ENCODE measurements at regions not wholly inside any gene's neighbourhood (a gene's known extent, or its start where the extent isn't known, plus 50 kb on each side); places are given as distances from the start of the nearest gene placed in this dataset.

DNA sequence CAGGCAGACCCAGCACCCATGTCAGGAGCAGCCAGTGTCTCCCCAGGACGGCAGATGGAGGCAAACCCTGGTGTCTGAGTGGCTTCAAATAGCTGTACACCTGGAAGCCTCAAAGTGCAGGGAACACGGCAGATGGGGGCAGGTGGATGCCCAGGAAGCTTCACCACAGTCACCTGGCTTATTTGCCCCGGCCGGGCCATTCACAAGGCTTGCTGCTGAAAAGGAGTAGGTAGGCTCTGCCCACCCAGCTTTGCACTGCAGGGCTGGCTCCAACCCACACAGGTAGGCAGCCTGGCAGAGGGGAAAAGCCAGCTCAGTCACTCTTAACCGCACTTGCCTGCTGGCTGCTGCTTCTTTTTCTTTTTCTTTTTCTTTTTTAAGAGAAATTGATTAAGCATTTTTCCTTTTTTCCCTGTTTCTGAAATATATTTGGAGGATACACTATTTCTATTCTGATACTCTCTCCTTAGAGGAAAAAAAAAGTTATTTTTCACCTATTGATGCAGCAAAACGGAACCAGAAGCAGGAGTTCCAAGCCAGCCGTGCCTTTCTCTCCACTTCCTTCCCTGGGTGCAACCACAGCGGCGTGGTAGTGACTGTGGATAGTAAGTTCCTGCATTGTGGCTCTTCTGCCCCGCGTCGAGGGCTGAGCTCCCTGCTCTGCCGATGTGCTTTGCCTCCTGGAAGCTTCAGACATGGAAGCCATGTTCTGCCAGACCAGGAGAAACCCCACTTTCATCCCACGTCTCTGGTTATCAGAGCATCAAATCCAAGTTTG, 118.3 kb downstream of the KLF6 start:
- Histone ChIP-seq H3K9me3 (no peaks in the 10 kb centered on the region), H4K20me1 (no peaks in the 10 kb centered on the region), H3K4me1 (peaks cover 44% of the 10 kb centered on the region), H3K27ac (peak overlapping the region; percentile 35; the same call in 1 of the 2 replicates), H3K36me3 (no peaks in the 10 kb centered on the region), H3K4me3 (no peak overlapping the region), H3K4me2 (peak overlapping the region; percentile 77), H3K27me3 (no peaks in the 10 kb centered on the region), H3K9ac (no peak overlapping the region; the same call in 1 of the 2 replicates)
- no peak for TF ChIP-seq Cebpa-rat (IDR thresholded peaks at IDR 0.05)

DNA sequence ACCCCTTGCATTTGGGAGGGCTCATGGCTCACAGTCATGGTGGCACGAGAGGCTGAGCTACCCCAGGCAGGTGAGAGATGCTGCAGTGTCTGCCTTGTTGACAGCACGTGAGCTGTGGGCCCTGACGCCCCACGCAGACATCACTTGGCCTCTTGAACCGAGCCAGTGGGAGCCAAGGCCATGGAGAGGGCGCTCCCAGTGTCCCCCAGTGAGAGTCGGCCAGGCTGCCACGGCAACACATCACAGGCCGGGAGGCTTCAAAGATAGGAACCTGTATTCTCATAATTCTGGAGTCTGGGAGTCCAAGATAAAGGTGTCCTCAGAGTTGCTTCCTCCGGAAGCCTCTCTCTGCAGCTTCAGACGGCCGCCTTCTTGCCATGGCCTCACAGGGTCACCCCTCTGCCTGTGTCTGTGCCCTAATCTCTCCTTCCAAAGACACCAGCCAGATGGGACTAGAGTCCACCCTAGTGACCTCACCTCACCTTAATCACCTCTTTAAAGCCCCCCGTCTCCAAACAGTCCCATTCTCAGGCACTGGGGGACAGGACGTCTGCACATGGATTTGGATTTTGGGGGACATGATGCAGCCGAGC, 119.6 kb downstream of the KLF6 start:
- H4K20me1 ChIP-seq: no peaks in the 10 kb centered on the region
- H3K9ac ChIP-seq: no peak overlapping the region
- H3K9me3 ChIP-seq: no peaks in the 10 kb centered on the region
- peaks cover 44% of the 10 kb centered on the region for H3K4me1 ChIP-seq
- no peaks in the 10 kb centered on the region for H3K36me3 ChIP-seq
- H3K4me2 ChIP-seq: no peak overlapping the region
- no peak for TF ChIP-seq Cebpa-rat (IDR thresholded peaks at IDR 0.05)
- H3K27me3 ChIP-seq: no peaks in the 10 kb centered on the region
- no peak overlapping the region for H3K4me3 ChIP-seq
- no peak overlapping the region for H3K27ac ChIP-seq

DNA sequence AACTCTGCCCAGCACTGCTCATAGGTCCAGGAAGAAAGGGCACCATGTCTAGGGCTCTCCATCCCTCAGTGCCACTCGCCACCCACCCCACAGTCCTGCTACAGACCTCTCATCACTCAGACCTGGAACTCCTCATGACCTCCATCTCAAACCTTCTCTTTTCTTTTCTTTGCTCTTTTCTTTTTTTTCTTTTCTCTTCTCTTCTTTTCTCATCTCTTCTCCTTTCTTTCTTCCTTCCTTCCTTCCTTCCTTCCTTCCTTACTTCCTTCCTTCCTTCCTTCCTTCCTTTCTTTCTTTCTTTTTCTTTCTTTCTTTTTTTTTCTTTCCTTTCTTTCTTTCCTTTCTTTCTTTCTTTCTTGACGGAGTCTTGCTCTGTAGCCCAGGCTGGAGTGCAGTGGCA, 122.2 kb downstream of the KLF6 start:
- no peak overlapping the region for H3K27ac ChIP-seq
- TF ChIP-seq Cebpa-rat (IDR thresholded peaks at IDR 0.05): no peak
- H3K4me1 ChIP-seq: peaks cover 28% of the 10 kb centered on the region
- no peaks in the 10 kb centered on the region for H3K27me3 ChIP-seq
- H3K9me3 ChIP-seq: no peaks in the 10 kb centered on the region
- H3K4me3 ChIP-seq: no peak overlapping the region
- no peaks in the 10 kb centered on the region for H3K36me3 ChIP-seq
- H4K20me1 ChIP-seq: no peaks in the 10 kb centered on the region
- H3K4me2 ChIP-seq: no peak overlapping the region
- no peak overlapping the region for H3K9ac ChIP-seq

DNA sequence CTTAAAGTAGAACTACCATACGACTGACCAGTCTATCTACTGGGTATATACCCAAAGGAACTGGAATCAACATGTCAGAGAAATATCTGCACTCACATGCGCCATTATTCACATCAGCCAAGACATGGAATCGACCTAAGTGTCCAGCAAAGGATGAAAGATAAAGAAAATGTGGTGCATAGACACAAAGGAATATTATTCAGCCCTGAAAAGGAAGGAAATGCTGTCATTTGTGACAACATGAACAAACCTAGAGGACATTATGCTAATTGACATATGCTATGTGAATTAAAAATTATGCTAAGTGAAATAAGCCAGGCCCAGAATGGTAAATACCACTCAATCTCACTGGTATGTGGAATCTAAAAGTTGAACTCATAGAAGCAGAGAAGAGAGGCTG, 123.7 kb downstream of the KLF6 start:
- no peak overlapping the region for H3K27ac ChIP-seq
- H3K4me2 ChIP-seq: no peak overlapping the region
- H3K4me3 ChIP-seq: no peak overlapping the region
- no peaks in the 10 kb centered on the region for H3K9me3 ChIP-seq
- H3K4me1 ChIP-seq: peaks cover 13% of the 10 kb centered on the region
- no peaks in the 10 kb centered on the region for H4K20me1 ChIP-seq
- TF ChIP-seq Cebpa-rat (IDR thresholded peaks at IDR 0.05): no peak
- H3K9ac ChIP-seq: no peak overlapping the region
- no peaks in the 10 kb centered on the region for H3K27me3 ChIP-seq
- H3K36me3 ChIP-seq: no peaks in the 10 kb centered on the region

DNA sequence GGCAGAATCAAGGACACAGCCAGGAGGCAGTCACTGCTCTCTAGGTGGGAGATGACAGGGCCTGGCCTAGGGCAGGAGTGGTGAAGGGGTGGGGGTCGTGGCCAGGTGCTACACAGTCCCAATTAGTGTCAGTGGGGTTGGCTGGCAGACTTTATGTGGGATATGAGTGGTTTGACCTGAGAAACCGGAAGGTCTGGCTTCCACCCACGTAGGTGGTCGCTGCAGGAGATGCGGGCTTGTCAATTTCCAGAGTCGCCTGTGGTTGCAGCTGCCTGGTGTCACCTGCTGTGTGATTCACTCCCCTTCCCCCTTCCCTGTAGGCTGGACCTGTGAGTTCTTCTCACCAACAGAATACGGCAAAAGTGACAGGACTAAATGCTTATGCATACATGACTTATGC, 124.3 kb downstream of the KLF6 start:
- Histone ChIP-seq H3K9ac (no peak overlapping the region), H3K27me3 (no peaks in the 10 kb centered on the region), H3K4me3 (no peak overlapping the region), H3K27ac (no peak overlapping the region), H3K4me1 (peaks cover 13% of the 10 kb centered on the region), H3K9me3 (no peaks in the 10 kb centered on the region), H3K36me3 (no peaks in the 10 kb centered on the region), H3K4me2 (no peak overlapping the region), H4K20me1 (no peaks in the 10 kb centered on the region)
- no peak for TF ChIP-seq Cebpa-rat (IDR thresholded peaks at IDR 0.05)

DNA sequence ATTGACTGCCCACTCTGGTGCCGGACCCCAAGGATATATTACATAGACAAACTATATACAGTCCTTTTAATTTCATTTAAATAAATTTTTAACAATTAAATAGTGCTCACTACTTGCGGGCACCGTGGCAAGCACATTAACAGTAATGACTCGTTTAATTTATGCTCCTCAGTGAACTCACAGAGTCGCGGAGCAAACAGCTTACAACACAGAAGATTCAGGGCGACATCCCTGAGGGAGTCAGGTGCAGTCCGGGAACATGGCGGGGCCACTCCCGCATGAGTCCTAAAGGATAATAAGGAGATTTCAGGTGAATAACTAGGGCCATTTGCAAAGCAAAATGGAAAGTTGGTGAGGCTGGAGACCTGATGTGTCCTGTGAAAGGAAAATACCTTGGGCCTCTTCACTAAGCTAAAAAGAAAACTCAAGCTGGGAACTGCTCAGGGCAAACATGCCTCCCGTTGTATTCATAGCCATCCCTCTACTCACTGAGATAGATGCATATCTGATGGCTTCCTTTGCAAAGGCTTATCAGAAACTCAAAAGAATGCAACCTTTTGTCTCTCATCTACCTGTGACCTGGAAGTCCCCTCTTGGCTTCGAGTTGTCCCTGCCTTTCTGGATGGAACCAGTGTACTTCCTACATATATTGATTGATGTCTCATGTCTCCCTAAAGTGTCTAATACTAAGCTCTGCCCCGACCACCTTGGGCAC, 125.6 kb downstream of the KLF6 start:
- no peak for TF ChIP-seq Cebpa-rat (IDR thresholded peaks at IDR 0.05)
- Histone ChIP-seq H3K27ac (no peak overlapping the region), H3K4me2 (no peak overlapping the region), H3K36me3 (no peaks in the 10 kb centered on the region), H3K4me3 (no peak overlapping the region), H4K20me1 (no peaks in the 10 kb centered on the region), H3K9me3 (no peaks in the 10 kb centered on the region), H3K4me1 (peaks cover 24% of the 10 kb centered on the region), H3K9ac (no peak overlapping the region), H3K27me3 (no peaks in the 10 kb centered on the region)

DNA sequence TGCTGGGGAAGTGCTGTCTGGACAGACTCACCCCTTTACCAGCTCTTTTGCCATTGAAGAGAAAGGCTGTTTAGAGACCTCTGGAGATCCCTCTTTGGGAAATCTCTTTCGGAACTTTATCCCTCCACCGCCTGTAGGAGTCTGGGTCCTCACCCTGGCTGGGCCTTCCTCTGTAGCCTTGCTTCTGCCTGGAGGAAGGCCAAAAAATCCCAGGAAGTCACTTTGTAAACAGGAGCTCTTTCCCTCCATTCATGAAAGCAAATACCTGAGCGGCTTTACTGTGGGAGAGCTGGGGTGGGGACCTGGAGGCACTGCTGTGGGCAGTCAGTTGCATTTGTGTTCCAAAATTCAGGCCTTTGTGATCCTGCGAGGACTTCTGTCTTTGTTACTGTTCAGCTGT, 126.2 kb downstream of the KLF6 start:
- no peaks in the 10 kb centered on the region for H4K20me1 ChIP-seq
- no peak for TF ChIP-seq Cebpa-rat (IDR thresholded peaks at IDR 0.05)
- no peak overlapping the region for H3K4me3 ChIP-seq
- H3K9me3 ChIP-seq: no peaks in the 10 kb centered on the region
- no peak overlapping the region for H3K9ac ChIP-seq
- H3K4me1 ChIP-seq: peaks cover 24% of the 10 kb centered on the region
- no peaks in the 10 kb centered on the region for H3K27me3 ChIP-seq
- no peak overlapping the region for H3K27ac ChIP-seq
- no peaks in the 10 kb centered on the region for H3K36me3 ChIP-seq
- no peak overlapping the region for H3K4me2 ChIP-seq

DNA sequence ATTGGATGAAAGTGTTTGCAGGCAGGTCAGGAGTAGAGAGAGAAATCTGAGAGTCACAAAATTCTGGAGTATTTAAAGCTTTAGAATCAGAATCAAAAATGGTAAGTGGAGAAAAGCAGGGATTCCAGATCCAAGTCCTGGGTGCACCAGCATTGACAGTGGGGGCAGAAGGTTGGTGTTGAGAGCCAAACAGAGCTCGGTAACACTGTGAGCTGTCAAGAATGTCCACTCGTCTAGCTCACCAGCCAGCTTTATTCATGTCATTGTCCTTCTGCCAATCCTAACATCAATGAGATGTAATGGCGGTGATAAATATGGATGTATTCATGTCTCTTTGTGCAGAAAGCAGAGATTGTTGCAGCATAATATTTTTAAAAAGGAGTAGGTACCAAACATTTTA, 128.8 kb downstream of the KLF6 start:
- Histone ChIP-seq H3K36me3 (no peaks in the 10 kb centered on the region), H3K9ac (no peak overlapping the region), H3K27ac (no peak overlapping the region), H3K4me3 (no peak overlapping the region), H3K4me2 (peak overlapping the region; percentile 64; the same call in 1 of the 2 replicates), H4K20me1 (no peaks in the 10 kb centered on the region), H3K27me3 (no peaks in the 10 kb centered on the region), H3K4me1 (peaks cover 30% of the 10 kb centered on the region), H3K9me3 (no peaks in the 10 kb centered on the region)
- no peak for TF ChIP-seq Cebpa-rat (IDR thresholded peaks at IDR 0.05)

DNA sequence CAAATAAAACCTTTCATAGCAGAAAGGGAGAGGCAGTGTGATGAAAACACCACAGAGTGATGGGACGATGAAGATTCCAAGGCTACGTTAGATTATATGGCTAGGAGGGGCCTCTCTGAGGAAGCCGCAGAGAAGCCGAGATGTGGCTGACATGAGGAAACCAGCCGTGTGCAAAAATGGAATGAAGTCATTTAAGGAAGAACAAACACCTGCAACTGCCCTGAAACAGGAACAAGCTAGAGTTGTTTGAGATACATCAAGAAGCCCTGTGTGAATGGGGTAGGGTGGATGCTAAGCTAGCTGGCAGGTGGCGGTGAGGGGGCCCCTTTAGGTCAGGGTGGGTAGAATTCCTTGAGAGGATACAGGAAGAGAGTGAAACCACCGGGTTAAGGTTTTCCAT, 129.5 kb downstream of the KLF6 start:
- Histone ChIP-seq H3K4me2 (peak overlapping the region; percentile 64), H4K20me1 (no peaks in the 10 kb centered on the region), H3K9me3 (no peaks in the 10 kb centered on the region), H3K27ac (0 out of 2 replicates have a peak overlapping the region, but pooled peaks have one; percentile 3), H3K36me3 (no peaks in the 10 kb centered on the region), H3K4me1 (peaks cover 30% of the 10 kb centered on the region), H3K4me3 (no peak overlapping the region), H3K27me3 (no peaks in the 10 kb centered on the region), H3K9ac (no peak overlapping the region)
- TF ChIP-seq Cebpa-rat (IDR thresholded peaks at IDR 0.05): no peak

DNA sequence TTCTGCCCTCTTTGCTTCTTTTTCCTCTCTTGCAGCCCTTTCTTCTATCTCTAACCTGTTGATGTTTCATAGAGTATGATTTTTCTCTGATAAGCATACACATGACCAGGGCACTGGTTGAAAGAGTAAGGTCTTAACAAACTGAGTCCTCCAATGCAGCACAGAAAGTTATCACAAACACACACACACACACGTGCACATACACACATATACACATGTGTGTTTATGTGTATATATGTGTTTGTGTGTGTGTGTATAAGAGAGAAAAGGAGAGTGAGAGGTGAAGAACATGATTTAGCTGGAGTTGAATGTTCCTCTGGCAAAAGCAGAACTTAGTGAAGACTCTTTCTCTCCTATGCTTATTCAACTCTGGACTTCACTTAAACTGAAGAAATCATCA, 130.0 kb downstream of the KLF6 start:
- no peaks in the 10 kb centered on the region for H4K20me1 ChIP-seq
- no peaks in the 10 kb centered on the region for H3K27me3 ChIP-seq
- no peaks in the 10 kb centered on the region for H3K9me3 ChIP-seq
- H3K27ac ChIP-seq: 0 out of 2 replicates have a peak overlapping the region, but pooled peaks have one; percentile 3
- no peak overlapping the region for H3K4me3 ChIP-seq
- H3K36me3 ChIP-seq: no peaks in the 10 kb centered on the region
- H3K4me1 ChIP-seq: peaks cover 30% of the 10 kb centered on the region
- TF ChIP-seq Cebpa-rat (IDR thresholded peaks at IDR 0.05): no peak
- H3K4me2 ChIP-seq: peak overlapping the region; percentile 64
- no peak overlapping the region for H3K9ac ChIP-seq
